HepG2 (cell line): ENCODE measurements at regions not wholly inside any gene's neighbourhood (a gene's known extent, or its start where the extent isn't known, plus 50 kb on each side); places are given as distances from the start of the nearest gene placed in this dataset.

Experiments
- ATAC-seq: fragments of 200-7000 bp; cut with Tn5 transposase; 3 replicates; pipeline ENCODE4 v1.9.1; 2020; ENCODE audit warnings: mild to moderate bottlenecking, moderate library complexity
- BruUV-seq: library from RNA; stranded (reverse); fragments of 400-500 nt; replicated peaks from 2 replicates; lab custom pipeline; 2021; lab: Mats Ljungman, UMichigan
- CTCF ChIA-PET: fragments of 300-600 bp; formaldehyde crosslinking; extraction: SDS; loops from one replicate; lab custom pipeline; 2021; ENCODE audit warnings: low total read pairs, inconsistent platforms, low intra/inter-chr PET ratio; lab: Yijun Ruan, JAX
- POLR2A ChIA-PET: fragments of 350-600 bp; sonication (Branson Sonifier 250); formaldehyde crosslinking; loops from one replicate; lab custom pipeline; 2020; ENCODE audit warnings: antibody characterized with exemption, inconsistent platforms; lab: Yijun Ruan, JAX
- DNase-seq: peaks from one replicate; pipeline ENCODE4 v3.0.0-alpha.2; 2015; ENCODE audit warnings: low spot score
- FAIRE-seq: peaks from 3 replicates; lab custom pipeline; 2011; peaks lifted over from hg19 to GRCh38; lab: Jason Lieb, UNC
- H2AFZ ChIP-seq: one replicate; pipeline ENCODE4 v1.6.1; 2011; ENCODE audit warnings: low read length, inconsistent platforms
- H3K27ac ChIP-seq: fragments of 300-600 bp; 3 replicates; pipeline ENCODE4 v1.8.0; 2011; ENCODE audit warnings: mixed run types, mild to moderate bottlenecking, mixed read lengths, low read length, inconsistent platforms; ENCODE audit not compliant: insufficient read depth; ENCODE audit errors: extremely low read length
- H3K27me3 ChIP-seq, 2 experiments: fragments of 200-600 bp in 1 of 2; 2 replicates in 1 of 2; 3 replicates in 1 of 2; pipeline versions ENCODE4 v1.6.0 to v1.8.0; 2011; ENCODE audit warnings: low read length in 2 of 2, mild to moderate bottlenecking in 2 of 2, moderate library complexity in 2 of 2, inconsistent platforms in 1 of 2; ENCODE audit not compliant: insufficient read depth in 2 of 2, control insufficient read depth in 1 of 2
- H3K36me3 ChIP-seq, 2 experiments: fragments of 200-600 bp in 1 of 2; replicated peaks in 1 of 2; 2 replicates in 1 of 2; 3 replicates in 1 of 2; pipeline versions ENCODE4 v1.5.1 to v1.8.0; 2011; ENCODE audit warnings: low read length in 2 of 2, inconsistent platforms in 1 of 2; ENCODE audit not compliant: insufficient read depth in 2 of 2, control insufficient read depth in 1 of 2
- H3K4me1 ChIP-seq: 2 replicates; pipeline ENCODE4 v1.5.1; 2012; ENCODE audit warnings: low read length, inconsistent platforms; ENCODE audit not compliant: insufficient read depth
- H3K4me2 ChIP-seq: 2 replicates; pipeline ENCODE4 v1.6.0; 2011; ENCODE audit warnings: low read depth, low read length, inconsistent platforms
- H3K4me3 ChIP-seq, 3 experiments: fragments of 200-600 bp in 1 of 3; sonication (generic), shearing (Covaris generic) in 1 of 3; replicated peaks in 1 of 3; 2 replicates each; pipeline ENCODE4 v1.5.1; 2011 to 2016; ENCODE audit warnings: low read length in 3 of 3, inconsistent platforms in 2 of 3, low read depth in 2 of 3, mild to moderate bottlenecking in 2 of 3, control low read depth in 1 of 3, mixed read lengths in 1 of 3; ENCODE audit not compliant: insufficient read depth in 1 of 3
- H3K79me2 ChIP-seq: one replicate; pipeline ENCODE4 v1.6.1; 2011; ENCODE audit warnings: low read length, inconsistent platforms; ENCODE audit not compliant: insufficient read depth
- H3K9ac ChIP-seq: 2 replicates; pipeline ENCODE4 v1.6.0; 2011; ENCODE audit warnings: mild to moderate bottlenecking, low read depth, low read length, inconsistent platforms; ENCODE audit not compliant: insufficient read depth
- H3K9me3 ChIP-seq: 2 replicates; pipeline ENCODE4 v1.5.1; 2012; ENCODE audit warnings: mild to moderate bottlenecking, low read length
- H4K20me1 ChIP-seq: 2 replicates; pipeline ENCODE4 v1.6.0; 2011; ENCODE audit warnings: inconsistent platforms, mild to moderate bottlenecking, low read length, moderate library complexity; ENCODE audit not compliant: insufficient read depth
- ADNP ChIP-seq: sonication (generic); formaldehyde crosslinking; IDR thresholded peaks from 2 replicates; pipeline ENCODE4 v1.4.0; 2020; ENCODE audit warnings: missing genetic modification reagents
- ATF7-NPFF ChIP-seq: sonication (generic); formaldehyde crosslinking; IDR thresholded peaks from 2 replicates; pipeline ENCODE4 v1.8.1; 2023; ENCODE audit warnings: mild to moderate bottlenecking, low read depth, missing genetic modification reagents, moderate library complexity
- CTCF ChIP-seq: sonication (generic); formaldehyde crosslinking; IDR thresholded peaks from 2 replicates; pipeline ENCODE4 v1.5.0; 2020; ENCODE audit warnings: mild to moderate bottlenecking, missing genetic modification reagents, moderate library complexity
- EED ChIP-seq: sonication (generic); formaldehyde crosslinking; IDR thresholded peaks from 2 replicates; pipeline ENCODE4 v1.5.0; 2020; ENCODE audit warnings: mild to moderate bottlenecking, missing genetic modification reagents
- KLF15 ChIP-seq: sonication (generic); formaldehyde crosslinking; IDR thresholded peaks from 2 replicates; pipeline ENCODE4 v1.8.1; 2023; ENCODE audit warnings: borderline replicate concordance, mild to moderate bottlenecking, inconsistent platforms, missing genetic modification reagents, mixed read lengths
- MAFG ChIP-seq: sonication (generic); formaldehyde crosslinking; IDR thresholded peaks from 2 replicates; pipeline ENCODE4 v1.5.1; 2020; ENCODE audit warnings: mild to moderate bottlenecking, missing genetic modification reagents
- MXI1 ChIP-seq: IDR thresholded peaks from 3 replicates; pipeline ENCODE4 v1.6.1; 2012; ENCODE audit warnings: low read depth, low read length, inconsistent platforms, borderline replicate concordance
- SRSF1 ChIP-seq: fragments of 200-400 bp; formaldehyde crosslinking; optimal IDR thresholded peaks from 2 replicates; pipeline ENCODE3; 2017; ENCODE audit warnings: mild to moderate bottlenecking, low read depth, low read length, moderate library complexity
- SRSF9 ChIP-seq: fragments of 200-400 bp; formaldehyde crosslinking; IDR thresholded peaks from 2 replicates; pipeline ENCODE4 v1.6.1; 2018; ENCODE audit warnings: borderline replicate concordance, mild to moderate bottlenecking, low read depth, low read length; ENCODE audit not compliant: insufficient read depth, poor library complexity, severe bottlenecking
- TCF7 ChIP-seq: sonication (generic); IDR thresholded peaks from 2 replicates; pipeline ENCODE4 v1.6.1; 2016; ENCODE audit warnings: antibody characterized with exemption, low read depth
- ZC3H13 ChIP-seq: sonication (generic); formaldehyde crosslinking; IDR thresholded peaks from 2 replicates; pipeline ENCODE4 v1.8.1; 2023; ENCODE audit warnings: mild to moderate bottlenecking, missing genetic modification reagents, moderate library complexity
- ZNF260 ChIP-seq: sonication (generic); formaldehyde crosslinking; IDR thresholded peaks from 2 replicates; pipeline ENCODE4 v1.4.0; 2020; ENCODE audit warnings: missing genetic modification reagents, low read depth, mild to moderate bottlenecking, borderline replicate concordance
- ZNF282 ChIP-seq: fragments of 450-650 bp; IDR thresholded peaks from 2 replicates; pipeline ENCODE4 v1.6.1; 2018; ENCODE audit not compliant: partially characterized antibody
- ZNF333 ChIP-seq: sonication (generic); formaldehyde crosslinking; IDR thresholded peaks from 2 replicates; pipeline ENCODE4 v1.4.0; 2020; ENCODE audit warnings: mild to moderate bottlenecking, missing genetic modification reagents, borderline replicate concordance
- ZNF446 ChIP-seq: sonication (generic); formaldehyde crosslinking; IDR thresholded peaks from 2 replicates; pipeline ENCODE4 v1.5.0; 2020; ENCODE audit warnings: mild to moderate bottlenecking, missing genetic modification reagents
- ZNF460 ChIP-seq: sonication (generic); formaldehyde crosslinking; IDR thresholded peaks from 2 replicates; pipeline ENCODE4 v1.5.1; 2020; ENCODE audit warnings: missing genetic modification reagents, mild to moderate bottlenecking, borderline replicate concordance
- ZNF530 ChIP-seq: sonication (generic); formaldehyde crosslinking; IDR thresholded peaks from 2 replicates; pipeline ENCODE4 v1.5.0; 2020; ENCODE audit warnings: low read depth, mild to moderate bottlenecking, missing genetic modification reagents
- WGBS: methylation state at CpG from one replicate; pipeline ENCODE4 v1.1.6; 2017; ENCODE audit warnings: low lambda C conversion rate; 5-methylcytosine and 5-hydroxymethylcytosine counted together
- in situ Hi-C: cut with HindIII; loops from 2 replicates; pipeline ENCODE4 v1.10.0; 2017; ENCODE audit warnings: low pct_unique_long_range_greater_than_20kb; ENCODE audit not compliant: extremely low pct_ligation_motif_present
- intact Hi-C: fragments of 100-400 bp; cut with micrococcal nuclease; formaldehyde crosslinking; loops from one replicate; pipeline ENCODE4 v1.10.0; 2022; ENCODE audit not compliant: unreplicated experiment

DNA sequence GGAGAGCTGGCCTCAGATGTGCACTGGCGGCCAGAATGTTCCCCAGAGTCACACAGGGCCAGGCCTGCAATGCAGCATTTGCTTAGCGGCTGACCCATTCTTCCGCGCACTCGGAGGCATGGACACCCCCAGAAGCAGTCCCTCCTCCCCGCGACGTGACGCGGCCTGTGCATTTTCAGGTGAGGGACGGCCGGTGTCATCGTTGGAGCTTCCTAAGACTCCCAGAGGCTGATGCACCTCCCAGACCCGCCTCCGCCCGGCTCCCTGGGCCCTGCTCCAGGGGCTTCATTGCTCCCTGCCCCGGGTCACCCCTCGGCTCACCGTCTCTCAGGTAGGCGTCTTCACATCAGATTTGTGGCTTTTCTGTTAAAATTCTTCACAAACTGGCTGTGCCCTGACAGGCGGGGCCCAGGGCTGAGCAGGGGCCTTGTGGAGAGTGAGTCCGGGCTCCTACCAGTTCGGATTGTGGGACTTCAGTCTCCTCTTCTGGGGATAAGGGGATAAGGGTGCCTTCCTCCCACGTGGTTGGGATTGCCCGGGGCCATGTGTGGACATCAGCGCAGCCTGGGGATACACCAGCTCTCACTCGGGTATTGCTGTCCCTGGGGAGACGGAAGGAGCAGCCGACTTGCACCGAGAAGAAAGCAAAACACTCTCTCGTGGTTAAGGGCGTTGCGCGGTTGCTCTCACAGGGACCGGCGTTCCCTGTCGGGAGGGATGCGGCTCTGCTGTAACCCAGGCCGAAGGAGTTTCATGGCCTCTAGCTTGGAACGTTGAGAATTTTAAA lies 249.1 kb downstream of the ADGRD1 start:
- no peaks in the 10 kb centered on the region for H3K4me1 ChIP-seq
- H3K9me3 ChIP-seq: no peaks in the 10 kb centered on the region
- H3K27me3 ChIP-seq: peaks cover 4 to 27% of the 10 kb centered on the region in 2 experiments; a peak in 3 of 5 replicates
- BruUV-seq: no TSS peak
- H3K79me2 ChIP-seq: no peaks in the 10 kb centered on the region
- FAIRE-seq: no peak
- H3K27ac ChIP-seq: no peak overlapping the region
- no peak for TF ChIP-seq ZNF282
- TF ChIP-seq MXI1: no peak
- no peak for TF ChIP-seq KLF15 (CRISPR knock-in tag)
- no peak for TF ChIP-seq ZNF460
- TF ChIP-seq TCF7: no peak
- TF ChIP-seq ZNF446 (CRISPR knock-in tag): no peak
- no peak for TF ChIP-seq ADNP (CRISPR knock-in tag)
- TF ChIP-seq CTCF (CRISPR knock-in tag): no peak
- TF ChIP-seq ZNF530 (CRISPR knock-in tag): no peak
- no peak for TF ChIP-seq ZC3H13 (CRISPR knock-in tag)
- no peak for TF ChIP-seq SRSF9
- TF ChIP-seq EED (CRISPR knock-in tag): no peak
- no peak for TF ChIP-seq ATF7-NPFF (CRISPR knock-in tag)
- no peak for TF ChIP-seq MAFG (CRISPR knock-in tag)
- TF ChIP-seq ZNF260: no peak
- no peak for TF ChIP-seq SRSF1
- no peak for TF ChIP-seq ZNF333 (CRISPR knock-in tag)
- no peak for ATAC-seq
- WGBS: 52% methylated on average over 16 of the region's 40 CpGs
- no peak overlapping the region for H3K4me3 ChIP-seq
- no peak overlapping the region for H3K9ac ChIP-seq
- in situ Hi-C loops (no loop called here), intact Hi-C loops (no loop called here)
- CTCF ChIA-PET: no interaction called here
- POLR2A ChIA-PET: no interaction called here
- H4K20me1 ChIP-seq: no peaks in the 10 kb centered on the region
- H3K36me3 ChIP-seq: no peaks in the 10 kb centered on the region
- DNase-seq: no peak
- no peak overlapping the region for H2AFZ ChIP-seq
- H3K4me2 ChIP-seq: no peak overlapping the region
